HepG2 (cell line): ENCODE measurements at regions not wholly inside any gene's neighbourhood (a gene's known extent, or its start where the extent isn't known, plus 50 kb on each side); places are given as distances from the start of the nearest gene placed in this dataset.

Experiments used
- CC2D1A ChIP-seq: sonication (generic); formaldehyde crosslinking; IDR thresholded peaks from 2 replicates; pipeline ENCODE4 v1.8.1; 2023; ENCODE audit warnings: mild to moderate bottlenecking, missing genetic modification reagents
- DMAP1 ChIP-seq: IDR thresholded peaks from 2 replicates; pipeline ENCODE4 v1.6.1; 2016
- FOXJ3 ChIP-seq: sonication (generic); formaldehyde crosslinking; IDR thresholded peaks from 2 replicates; pipeline ENCODE4 v1.4.0; 2020; ENCODE audit warnings: missing genetic modification reagents, mild to moderate bottlenecking, borderline replicate concordance
- FOXK2 ChIP-seq: fragments of 450-650 bp; IDR thresholded peaks from 2 replicates; pipeline ENCODE4 v1.6.1; 2016
- GPN1 ChIP-seq: sonication (generic); formaldehyde crosslinking; IDR thresholded peaks from 2 replicates; pipeline ENCODE4 v1.5.1; 2020; ENCODE audit warnings: missing genetic modification reagents, borderline replicate concordance
- HINFP ChIP-seq: sonication (generic); formaldehyde crosslinking; IDR thresholded peaks from 2 replicates; pipeline ENCODE4 v1.4.0; 2020; ENCODE audit warnings: low read depth, mild to moderate bottlenecking, missing genetic modification reagents
- JUND ChIP-seq: sonication (generic); formaldehyde crosslinking; IDR thresholded peaks from 2 replicates; pipeline ENCODE4 v1.8.0; 2022; ENCODE audit warnings: mild to moderate bottlenecking, missing genetic modification reagents
- KLF15 ChIP-seq: sonication (generic); formaldehyde crosslinking; IDR thresholded peaks from 2 replicates; pipeline ENCODE4 v1.8.1; 2023; ENCODE audit warnings: borderline replicate concordance, mild to moderate bottlenecking, inconsistent platforms, missing genetic modification reagents, mixed read lengths
- MIER3 ChIP-seq: IDR thresholded peaks from 2 replicates; pipeline ENCODE4 v1.6.1; 2016; ENCODE audit warnings: missing compliant biosample characterization, borderline replicate concordance
- NFIB ChIP-seq: sonication (generic); formaldehyde crosslinking; IDR thresholded peaks from 2 replicates; pipeline ENCODE4 v1.9.0; 2021; ENCODE audit warnings: missing genetic modification reagents, mild to moderate bottlenecking, borderline replicate concordance
- NR2C2 ChIP-seq: sonication (generic); formaldehyde crosslinking; IDR thresholded peaks from 2 replicates; pipeline ENCODE4 v1.4.0; 2020; ENCODE audit warnings: missing genetic modification reagents, mild to moderate bottlenecking, moderate library complexity, borderline replicate concordance
- POLR2AphosphoS5 ChIP-seq: IDR thresholded peaks from 2 replicates; pipeline ENCODE4 v1.6.1; 2012; ENCODE audit warnings: low read depth, low read length
- RBFOX2 ChIP-seq: fragments of 200-400 bp; formaldehyde crosslinking; IDR thresholded peaks from 2 replicates; pipeline ENCODE4 v1.6.1; 2017; ENCODE audit warnings: low read depth, mild to moderate bottlenecking, low read length
- SOX13 ChIP-seq, 3 experiments: fragments of 450-650 bp in 1 of 3; sonication (generic) in 1 of 3; formaldehyde crosslinking in 1 of 3; IDR thresholded peaks in 2 of 3; conservative IDR thresholded peaks in 1 of 3; 2 replicates each; pipeline versions ENCODE4 v1.5.0 to v1.6.1; 2016 to 2020; ENCODE audit warnings: antibody characterized with exemption in 1 of 3, mild to moderate bottlenecking in 1 of 3, missing compliant biosample characterization in 1 of 3, missing genetic modification reagents in 1 of 3, moderate library complexity in 1 of 3
- TRIM24 ChIP-seq: sonication (generic); formaldehyde crosslinking; IDR thresholded peaks from 2 replicates; pipeline ENCODE4 v1.8.0; 2022; ENCODE audit warnings: mild to moderate bottlenecking, missing genetic modification reagents
- ZBTB7A ChIP-seq: sonication (generic); formaldehyde crosslinking; IDR thresholded peaks from 2 replicates; pipeline ENCODE4 v1.8.0; 2022; ENCODE audit warnings: mild to moderate bottlenecking, missing genetic modification reagents
- ZNF160 ChIP-seq: sonication (generic); formaldehyde crosslinking; IDR thresholded peaks from 2 replicates; pipeline ENCODE4 v1.8.0; 2022; ENCODE audit warnings: mild to moderate bottlenecking, inconsistent platforms, missing genetic modification reagents
- ZNF205 ChIP-seq: IDR thresholded peaks from 2 replicates; pipeline ENCODE4 v1.6.1; 2018; ENCODE audit warnings: missing biosample characterization, missing genetic modification reagents
- ZNF264 ChIP-seq: sonication (generic); formaldehyde crosslinking; IDR thresholded peaks from 2 replicates; pipeline ENCODE4 v1.4.0; 2020; ENCODE audit warnings: missing genetic modification reagents
- ZNF317 ChIP-seq: sonication (generic); formaldehyde crosslinking; IDR thresholded peaks from 2 replicates; pipeline ENCODE4 v1.5.0; 2020; ENCODE audit warnings: mild to moderate bottlenecking, missing genetic modification reagents
- ZNF432 ChIP-seq: sonication (generic); formaldehyde crosslinking; IDR thresholded peaks from 2 replicates; pipeline ENCODE4 v1.5.0; 2020; ENCODE audit warnings: missing genetic modification reagents, mild to moderate bottlenecking, borderline replicate concordance
- ZNF441 ChIP-seq: sonication (generic); formaldehyde crosslinking; IDR thresholded peaks from 2 replicates; pipeline ENCODE4 v1.7.0; 2021; ENCODE audit warnings: missing genetic modification reagents, borderline replicate concordance
- ZNF569 ChIP-seq: sonication (generic); formaldehyde crosslinking; IDR thresholded peaks from 2 replicates; pipeline ENCODE4 v1.5.0; 2020; ENCODE audit warnings: mild to moderate bottlenecking, missing genetic modification reagents, moderate library complexity, borderline replicate concordance
- ZNF605 ChIP-seq: sonication (generic); formaldehyde crosslinking; IDR thresholded peaks from 2 replicates; pipeline ENCODE4 v1.8.0; 2022; ENCODE audit warnings: mild to moderate bottlenecking, missing genetic modification reagents
- ZNF644 ChIP-seq: IDR thresholded peaks from 2 replicates; pipeline ENCODE4 v1.6.1; 2016; ENCODE audit warnings: low read depth
- ZNF7 ChIP-seq: IDR thresholded peaks from 2 replicates; pipeline ENCODE4 v1.6.1; 2016; ENCODE audit warnings: missing biosample characterization, missing genetic modification reagents
- ZNF713 ChIP-seq: sonication (generic); formaldehyde crosslinking; IDR thresholded peaks from 2 replicates; pipeline ENCODE4 v1.4.0; 2020; ENCODE audit warnings: mild to moderate bottlenecking, missing genetic modification reagents
- ZNF839 ChIP-seq: sonication (generic); formaldehyde crosslinking; IDR thresholded peaks from 2 replicates; pipeline ENCODE4 v1.4.0; 2020; ENCODE audit warnings: missing genetic modification reagents, mild to moderate bottlenecking, borderline replicate concordance
- TF ChIP-seq, protein P1 (sequence below): sonication (generic); formaldehyde crosslinking; IDR thresholded peaks from 2 replicates; pipeline ENCODE4 v1.5.0; 2020; ENCODE audit warnings: missing genetic modification reagents, mild to moderate bottlenecking, borderline replicate concordance

DNA sequence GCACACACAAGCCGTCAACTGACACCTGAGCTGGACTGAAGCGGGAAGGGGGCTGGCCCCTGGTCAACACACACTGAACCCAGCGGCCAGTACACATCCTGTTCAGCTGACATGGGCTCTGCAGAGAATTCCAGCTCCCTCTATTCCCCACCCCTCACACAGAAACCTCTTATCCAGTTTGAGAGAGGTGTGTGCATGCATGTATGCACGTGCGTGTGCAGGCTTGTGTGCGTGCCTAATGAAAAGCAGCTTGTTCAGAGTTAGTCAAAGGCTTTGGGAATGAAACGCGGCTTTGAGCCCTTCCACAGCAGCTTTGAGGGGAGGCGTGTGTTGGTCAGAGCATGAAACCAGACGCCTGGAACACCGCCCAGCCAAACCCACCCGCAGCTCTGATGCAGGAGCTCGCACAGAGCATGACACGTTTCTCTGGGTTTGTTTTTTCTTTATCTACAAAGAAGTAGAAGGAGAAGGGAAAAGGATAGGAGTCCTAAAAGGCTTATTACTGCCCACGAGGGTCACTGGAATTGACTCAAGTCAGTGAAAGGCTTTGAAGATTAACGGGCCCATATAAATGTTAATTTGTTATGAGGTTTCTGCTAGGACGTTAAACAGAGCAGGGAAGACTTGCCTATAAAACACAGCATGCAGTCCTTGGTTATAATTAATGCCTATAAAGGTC lies 184.2 kb downstream of the ETS2 start (continued):
- TF ChIP-seq ZNF160 (CRISPR knock-in tag) (no peak), TRIM24 (CRISPR knock-in tag) (peak; percentile 65; the same call in 1 of the 2 replicates), ZBTB7A (CRISPR knock-in tag) (peak; percentile 84; the same call in 1 of the 2 replicates), CC2D1A (CRISPR knock-in tag) (no peak), NFIB (CRISPR knock-in tag) (no peak), SOX13 (IDR thresholded peaks at IDR 0.05) (peak; percentile 41; the same call in 1 of the 2 replicates), SOX13 (CRISPR knock-in tag; conservative IDR thresholded peaks at IDR 0.05 in 1 of 2, IDR thresholded peaks at IDR 0.05 in 1 of 2) (peak in 1 of 2 experiments; percentile 66; a peak in 2 of 4 replicates), GPN1 (CRISPR knock-in tag) (no peak), ZNF644 (CRISPR knock-in tag) (0 out of 2 replicates have a peak, but pooled peaks have one; percentile 7), JUND (CRISPR knock-in tag) (peak; percentile 45; the same call in 1 of the 2 replicates), DMAP1 (CRISPR knock-in tag) (no peak), ZNF713 (no peak), ZNF264 (CRISPR knock-in tag) (peak; percentile 58; the same call in 1 of the 2 replicates), MIER3 (CRISPR knock-in tag) (no peak; the same call in 1 of the 2 replicates), ZNF7 (peak; percentile 74), POLR2AphosphoS5 (peak; percentile 34), NR2C2 (CRISPR knock-in tag) (no peak), ZNF205 (CRISPR knock-in tag) (peak; percentile 58; the same call in 1 of the 2 replicates), RBFOX2 (no peak; the same call in 1 of the 2 replicates), FOXK2 (no peak), ZNF605 (CRISPR knock-in tag) (peak; percentile 85), ZNF441 (peak; percentile 75), ZNF317 (peak; percentile 71; the same call in 1 of the 2 replicates), ZNF569 (CRISPR knock-in tag) (no peak), ZNF432 (CRISPR knock-in tag) (no peak), FOXJ3 (no peak), ZNF839 (CRISPR knock-in tag) (no peak), HINFP (CRISPR knock-in tag) (peak; percentile 41; the same call in 1 of the 2 replicates), KLF15 (CRISPR knock-in tag) (no peak)
- TF ChIP-seq, protein P1, sequence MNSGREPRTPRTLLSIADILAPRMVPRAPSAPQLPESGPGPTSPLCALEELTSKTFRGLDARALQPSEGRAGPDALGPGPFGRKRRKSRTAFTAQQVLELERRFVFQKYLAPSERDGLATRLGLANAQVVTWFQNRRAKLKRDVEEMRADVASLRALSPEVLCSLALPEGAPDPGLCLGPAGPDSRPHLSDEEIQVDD (CRISPR knock-in tag) = peak; percentile 88; the same call in 1 of the 2 replicates
